NOMO-1 treated with DMSO at 0.1 percent for 48 hours (cell line): ENCODE measurements at regions not wholly inside any gene's neighbourhood (a gene's known extent, or its start where the extent isn't known, plus 50 kb on each side); places are given as distances from the start of the nearest gene placed in this dataset.

Experiments used
- DNase-seq: peaks from one replicate; lab custom pipeline; 2025; ENCODE audit not compliant: unreplicated experiment; lab: John Stamatoyannopoulos, UW

GRCh38 chr1:227451057-227451456 is 112.3 kb upstream of the ZNF678 start:
- DNase-seq: no peak

GRCh38 chr1:227450489-227450888 is 112.9 kb upstream of the ZNF678 start:
- no peak for DNase-seq

- DNase-seq: no peak
Measured at GRCh38 chr1:227449741-227450441, 113.5 kb upstream of the ZNF678 start.

- DNase-seq: peak; percentile 10
Measured at GRCh38 chr1:227449051-227449450, 114.3 kb upstream of the ZNF678 start.

- DNase-seq: no peak
Measured at GRCh38 chr1:227447531-227447990, 115.8 kb upstream of the ZNF678 start.

- no peak for DNase-seq
Measured at GRCh38 chr1:227445746-227446145, 117.6 kb upstream of the ZNF678 start.

- DNase-seq: no peak
Measured at GRCh38 chr1:227445092-227445674, 118.2 kb upstream of the ZNF678 start.

- no peak for DNase-seq
Measured at GRCh38 chr1:227440182-227440581, 121.9 kb upstream of the CDC42BPA start.

GRCh38 chr1:227437495-227438008 is 119.3 kb upstream of the CDC42BPA start:
- DNase-seq: no peak

- DNase-seq: no peak
Measured at GRCh38 chr1:227434808-227435444, 116.6 kb upstream of the CDC42BPA start.

GRCh38 chr1:227433663-227434341 is 115.5 kb upstream of the CDC42BPA start:
- no peak for DNase-seq

GRCh38 chr1:227432981-227433380 is 114.7 kb upstream of the CDC42BPA start:
- DNase-seq: no peak

GRCh38 chr1:227432181-227432535 is 113.9 kb upstream of the CDC42BPA start:
- DNase-seq: no peak

GRCh38 chr1:227429447-227430359 is 111.4 kb upstream of the CDC42BPA start:
- DNase-seq: no peak

GRCh38 chr1:227428803-227429202 is 110.5 kb upstream of the CDC42BPA start:
- no peak for DNase-seq

- no peak for DNase-seq
Measured at GRCh38 chr1:227427411-227427810, 109.1 kb upstream of the CDC42BPA start.

- DNase-seq: no peak
Measured at GRCh38 chr1:227424953-227425352, 106.7 kb upstream of the CDC42BPA start.

GRCh38 chr1:227424159-227424680 is 105.9 kb upstream of the CDC42BPA start:
- no peak for DNase-seq

- no peak for DNase-seq
Measured at GRCh38 chr1:227422581-227422980, 104.3 kb upstream of the CDC42BPA start.

GRCh38 chr1:227420147-227420546 is 101.9 kb upstream of the CDC42BPA start:
- DNase-seq: no peak
